ACHN (cell line): ENCODE measurements at regions not wholly inside any gene's neighbourhood (a gene's known extent, or its start where the extent isn't known, plus 50 kb on each side); places are given as distances from the start of the nearest gene placed in this dataset.
"Not testable (repeated sequence)": the region's sequence is repeated elsewhere in the genome, so short reads cannot be mapped to it uniquely, and the experiment has no call there.

Experiments
- DNase-seq: peaks from one replicate; pipeline ENCODE4 v3.0.0-alpha.2; 2015
- in situ Hi-C: cut with HindIII; loops from 2 replicates; pipeline ENCODE4 v1.10.0; 2017; ENCODE audit warnings: low sequenced_read_pairs, low pct_ligation_motif_present, low pct_unique_long_range_greater_than_20kb

GRCh38 chr2:188698151-188698550 lies 276.0 kb upstream of the COL3A1 start:
- in situ Hi-C loops, DNase-seq: not testable (repeated sequence)

- in situ Hi-C loops, result no loop called here
- no peak for DNase-seq
These were observed 272.3 kb upstream of the COL3A1 start for GRCh38 chr2:188701836-188702235.

DNA sequence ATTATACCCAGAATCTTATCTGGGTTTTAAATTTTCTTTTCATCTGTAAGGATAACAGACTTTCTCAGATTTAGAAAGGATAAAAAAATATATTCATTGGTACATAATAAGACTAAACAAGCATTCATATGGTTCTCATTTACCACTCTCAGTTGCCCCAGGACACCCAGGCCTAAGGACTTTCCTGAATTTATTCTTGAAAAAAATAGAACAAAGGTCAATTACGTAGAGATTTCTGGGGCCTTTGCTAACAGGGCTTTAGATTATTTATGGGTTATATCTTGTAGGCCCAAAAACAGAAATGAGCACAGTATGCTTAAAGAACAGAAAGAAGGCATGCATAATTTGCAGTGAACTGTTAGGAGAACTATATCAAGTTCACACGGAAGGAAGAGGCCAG lies 269.0 kb upstream of the COL3A1 start:
- in situ Hi-C loops, result no loop called here

DNA sequence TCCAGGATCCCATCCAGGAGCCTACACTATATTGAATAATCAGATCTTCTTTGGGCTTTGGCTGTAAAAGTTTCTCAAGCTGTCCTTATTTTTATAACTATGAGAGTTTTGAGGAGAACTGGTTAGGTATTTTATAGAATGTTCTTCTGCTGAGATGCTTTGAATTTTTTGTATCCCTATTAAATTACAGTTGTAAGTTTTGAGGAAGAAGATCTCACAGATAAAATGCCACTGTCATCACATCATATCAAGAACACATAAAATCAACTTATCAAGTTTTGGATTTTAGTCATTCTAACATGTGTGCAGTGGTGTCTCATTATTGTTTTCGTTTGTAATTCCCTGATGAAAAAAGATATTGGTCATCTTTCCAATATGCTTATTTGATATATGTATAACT lies 260.2 kb upstream of the COL3A1 start:
- no peak for DNase-seq
- in situ Hi-C loops, result no loop called here

More for the DNA sequence above, 269.0 kb upstream of the COL3A1 start:
- DNase-seq, result no peak

DNA sequence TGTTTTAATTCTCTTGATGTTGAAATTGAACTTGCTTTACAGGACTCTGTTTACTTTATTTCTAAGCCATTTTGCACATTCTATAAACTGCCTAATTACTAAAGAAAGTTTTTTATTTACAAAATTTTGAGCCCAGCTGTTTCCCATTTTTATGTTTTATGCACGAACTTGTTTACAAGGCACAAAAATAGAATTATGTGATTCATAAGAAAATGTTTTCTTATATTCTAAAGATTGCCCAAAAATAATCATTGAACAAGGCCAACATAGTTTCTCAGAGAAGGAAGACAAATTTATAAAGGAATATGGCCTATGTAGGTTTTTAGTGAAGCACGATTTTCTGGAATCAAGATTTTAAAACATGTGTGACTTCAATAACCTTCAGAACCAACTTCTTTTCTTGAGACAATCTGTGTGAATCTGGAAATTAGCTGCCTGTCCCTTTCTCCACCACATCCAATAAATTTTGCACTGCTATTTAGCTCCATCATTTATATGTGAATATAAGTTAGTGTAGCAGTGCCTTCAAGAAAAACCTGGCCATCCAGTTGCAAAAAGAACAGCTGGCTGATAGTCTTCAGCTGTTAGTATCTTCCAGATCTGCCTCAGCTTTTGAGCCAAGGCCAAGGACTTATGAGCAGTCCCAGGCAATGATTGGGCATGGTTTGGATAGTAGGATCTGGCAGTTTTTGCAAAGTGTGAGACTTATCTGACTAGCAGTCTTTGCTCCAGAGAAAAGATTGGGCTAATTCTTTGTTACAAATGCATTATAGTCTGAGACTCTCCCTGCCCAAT lies 253.2 kb upstream of the COL3A1 start:
- DNase-seq, result no peak
- in situ Hi-C loops, result no loop called here

DNA sequence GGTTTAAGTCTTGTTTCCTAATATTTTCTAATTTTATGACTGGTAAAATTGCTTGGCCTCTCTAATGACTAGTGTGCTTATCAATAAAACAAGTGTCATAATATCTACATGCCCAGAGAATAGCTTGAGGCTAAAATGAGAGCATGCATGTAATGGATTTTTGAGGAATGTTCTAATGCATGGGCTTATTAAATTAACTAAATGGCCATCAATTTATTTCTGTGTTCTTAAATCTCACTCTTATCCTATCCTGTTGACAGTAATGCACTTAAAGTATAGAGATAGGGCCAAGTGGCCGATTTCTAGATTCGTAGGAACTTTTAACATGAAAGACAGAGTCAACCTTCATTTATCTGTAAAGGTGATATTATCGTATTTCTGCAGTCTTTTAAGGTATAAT lies 252.4 kb upstream of the COL3A1 start:
- no peak for DNase-seq
- in situ Hi-C loops, result no loop called here

- DNase-seq, result peak; percentile 28
- in situ Hi-C loops, result no loop called here
These were observed 248.3 kb upstream of the COL3A1 start for GRCh38 chr2:188725746-188726360.

GRCh38 chr2:188726626-188727247 lies 247.4 kb upstream of the COL3A1 start:
- DNase-seq, result no peak
- in situ Hi-C loops, result no loop called here

DNA sequence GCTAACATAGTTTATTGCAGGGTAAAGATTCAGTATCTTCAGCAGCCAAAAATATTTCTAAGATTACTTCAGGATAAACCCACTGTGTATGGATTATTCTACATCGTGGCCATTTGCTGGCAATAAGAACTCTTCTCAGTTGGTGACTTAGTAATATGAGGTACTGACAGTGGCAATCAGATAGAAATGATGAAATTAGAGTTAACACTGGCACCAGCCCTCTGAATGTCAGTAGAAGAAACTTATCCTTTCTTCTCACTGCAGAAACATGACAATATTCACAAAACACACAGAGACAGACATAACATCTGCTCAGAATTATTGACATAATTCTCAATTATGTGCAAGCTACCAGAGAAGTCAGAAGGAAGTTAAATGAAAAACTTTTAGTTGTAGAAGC lies 246.3 kb upstream of the COL3A1 start:
- in situ Hi-C loops, result no loop called here
- DNase-seq, result no peak

- in situ Hi-C loops, result no loop called here
- peak; percentile 29 for DNase-seq
These were observed 239.5 kb upstream of the COL3A1 start for GRCh38 chr2:188734691-188735090.

GRCh38 chr2:188746727-188747126 lies 227.4 kb upstream of the COL3A1 start:
- in situ Hi-C loops, result no loop called here
- no peak for DNase-seq

GRCh38 chr2:188751816-188752215 lies 222.4 kb upstream of the COL3A1 start:
- in situ Hi-C loops, result no loop called here
- DNase-seq, result no peak

GRCh38 chr2:188752311-188752710 lies 221.9 kb upstream of the COL3A1 start:
- no peak for DNase-seq
- in situ Hi-C loops, result no loop called here

GRCh38 chr2:188762151-188762550 lies 212.0 kb upstream of the COL3A1 start:
- in situ Hi-C loops, result no loop called here
- no peak for DNase-seq

DNA sequence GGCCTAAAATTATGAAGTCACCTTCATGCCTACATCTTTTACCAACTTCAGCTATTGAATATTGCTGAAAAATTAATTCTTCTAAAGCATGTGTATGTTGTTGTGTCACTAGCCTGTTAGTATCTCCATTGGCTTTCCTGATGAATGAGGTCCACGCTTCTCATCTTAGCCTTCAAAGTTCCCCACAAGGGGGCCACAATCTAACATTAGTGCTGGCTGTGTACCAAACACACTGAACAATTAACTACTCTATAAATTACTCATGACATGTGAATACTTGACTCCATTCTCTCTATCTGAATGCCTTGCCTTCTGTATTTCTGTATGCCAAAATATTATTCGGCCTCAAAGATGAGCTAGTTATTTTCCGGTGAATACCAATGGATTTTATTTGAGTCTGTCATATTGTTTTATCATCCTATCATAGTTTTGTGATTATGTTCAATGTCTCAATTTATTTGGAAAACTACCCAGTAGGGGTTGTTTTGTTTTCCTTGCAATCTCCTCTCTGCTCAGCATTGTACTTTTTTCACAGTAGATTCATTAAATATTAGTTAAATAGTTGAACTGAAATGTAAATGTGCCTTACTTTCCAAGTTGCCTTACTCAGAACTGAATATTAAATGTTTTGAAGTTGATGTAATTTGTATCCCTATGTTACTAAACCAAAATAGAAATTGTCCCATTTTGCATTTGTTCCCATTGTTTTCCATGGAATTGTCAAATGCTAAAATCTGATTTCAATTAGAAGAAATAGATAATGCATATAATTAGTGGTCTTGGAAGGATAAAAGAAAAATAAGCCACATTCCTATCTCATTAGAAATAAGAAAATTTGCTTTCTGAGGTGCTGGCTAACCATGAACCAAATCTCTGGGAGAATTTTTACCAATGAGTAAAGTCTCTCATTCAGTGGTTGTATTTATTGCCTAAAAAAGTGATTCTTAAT lies 208.4 kb upstream of the COL3A1 start:
- peak; percentile 28 for DNase-seq
- in situ Hi-C loops, result no loop called here

DNA sequence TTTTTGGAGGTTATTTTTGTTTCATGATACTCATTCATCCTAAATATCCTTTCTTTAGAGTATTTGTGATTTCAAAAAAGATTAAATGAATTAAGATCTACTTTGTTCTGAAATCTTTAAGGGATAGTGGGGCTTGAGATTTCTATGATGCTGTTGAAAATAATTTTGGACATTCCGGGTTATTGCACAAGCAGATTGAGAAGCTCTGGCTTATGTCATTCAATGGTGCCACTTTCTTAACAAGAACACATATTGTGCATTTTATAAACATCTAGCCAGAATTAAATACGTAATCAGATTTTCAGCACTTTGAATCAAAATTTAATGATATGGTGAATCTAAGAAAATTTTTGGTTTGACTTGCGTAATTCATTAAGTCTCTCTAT lies 207.7 kb upstream of the COL3A1 start:
- in situ Hi-C loops, result no loop called here

GRCh38 chr2:188767176-188767575 lies 207.0 kb upstream of the COL3A1 start:
- in situ Hi-C loops, result no loop called here
- no peak for DNase-seq

More for the DNA sequence above, 207.7 kb upstream of the COL3A1 start:
- no peak for DNase-seq

GRCh38 chr2:188770296-188770695 lies 203.9 kb upstream of the COL3A1 start:
- in situ Hi-C loops, result no loop called here
- DNase-seq, result no peak

- no peak for DNase-seq
- in situ Hi-C loops, result no loop called here
These were observed 201.1 kb upstream of the COL3A1 start for GRCh38 chr2:188773075-188773474.
